ENCODE measurements at regions not wholly inside any gene's neighbourhood (a gene's known extent, or its start where the extent isn't known, plus 50 kb on each side); places are given as distances from the start of the nearest gene placed in this dataset.

GRCh38 chr5:29042152-29042551, 2003.8 kb upstream of the CDH9 start:
- Histone ChIP-seq H3K27me3 (ENCODE audit: control insufficient read depth in 3 of 3, insufficient read depth in 3 of 3, low read length in 3 of 3) (no peaks in the 10 kb centered on the region), H3K9me3 (ENCODE audit: control insufficient read depth in 2 of 2, insufficient read depth in 1 of 2, low read depth in 1 of 2, low read length in 1 of 2) (no peaks in the 10 kb centered on the region), H3K4me3 (ENCODE audit: low read depth in 1 of 3, low read length in 3 of 3) (no peak overlapping the region), H3K4me1 (ENCODE audit: control insufficient read depth in 3 of 3, insufficient read depth in 2 of 3, low read depth in 1 of 3, low read length in 2 of 3) (no peaks in the 10 kb centered on the region), H3K27ac (ENCODE audit: low read depth in 1 of 3, low read length in 2 of 3) (no peak overlapping the region), H3K36me3 (ENCODE audit: control insufficient read depth in 3 of 3, insufficient read depth in 2 of 3, low read depth in 1 of 3, low read length in 3 of 3) (no peaks in the 10 kb centered on the region)
- WGBS, 3 donors = 33 to 68% (median 53%) methylated on average over 4 of the region's 4 CpGs
- DNase-seq = no peak
- no peak for FAIRE-seq

- Histone ChIP-seq H3K27ac (ENCODE audit: low read depth in 1 of 3, low read length in 2 of 3) (no peak overlapping the region), H3K4me3 (ENCODE audit: low read depth in 1 of 3, low read length in 3 of 3) (no peak overlapping the region), H3K9me3 (ENCODE audit: control insufficient read depth in 2 of 2, insufficient read depth in 1 of 2, low read depth in 1 of 2, low read length in 1 of 2) (no peaks in the 10 kb centered on the region), H3K36me3 (ENCODE audit: control insufficient read depth in 3 of 3, insufficient read depth in 2 of 3, low read depth in 1 of 3, low read length in 3 of 3) (no peaks in the 10 kb centered on the region), H3K27me3 (ENCODE audit: control insufficient read depth in 3 of 3, insufficient read depth in 3 of 3, low read length in 3 of 3) (no peaks in the 10 kb centered on the region), H3K4me1 (ENCODE audit: control insufficient read depth in 3 of 3, insufficient read depth in 2 of 3, low read depth in 1 of 3, low read length in 2 of 3) (no peaks in the 10 kb centered on the region)
- DNase-seq (no peak), FAIRE-seq (no peak)
- 73 to 85% (median 80%) methylated on average over 1 of the region's 1 CpG for WGBS, 3 donors
These were observed 2002.0 kb upstream of the CDH9 start for GRCh38 chr5:29040404-29040803.

GRCh38 chr5:29039994-29040393, 2001.6 kb upstream of the CDH9 start:
- WGBS, 3 donors = 69 to 78% (median 71%) methylated on average over 1 of the region's 1 CpG
- no peak overlapping the region for H3K4me3 ChIP-seq (ENCODE audit: low read depth in 1 of 3, low read length in 3 of 3)
- H3K27ac ChIP-seq (ENCODE audit: low read depth in 1 of 3, low read length in 2 of 3) = no peak overlapping the region
- H3K9me3 ChIP-seq (ENCODE audit: control insufficient read depth in 2 of 2, insufficient read depth in 1 of 2, low read depth in 1 of 2, low read length in 1 of 2) = no peaks in the 10 kb centered on the region
- FAIRE-seq (no peak), DNase-seq (no peak)
- no peaks in the 10 kb centered on the region for H3K4me1 ChIP-seq (ENCODE audit: control insufficient read depth in 3 of 3, insufficient read depth in 2 of 3, low read depth in 1 of 3, low read length in 2 of 3)
- no peaks in the 10 kb centered on the region for H3K27me3 ChIP-seq (ENCODE audit: control insufficient read depth in 3 of 3, insufficient read depth in 3 of 3, low read length in 3 of 3)
- H3K36me3 ChIP-seq (ENCODE audit: control insufficient read depth in 3 of 3, insufficient read depth in 2 of 3, low read depth in 1 of 3, low read length in 3 of 3) = no peaks in the 10 kb centered on the region

- Histone ChIP-seq H3K36me3 (ENCODE audit: control insufficient read depth in 3 of 3, insufficient read depth in 2 of 3, low read depth in 1 of 3, low read length in 3 of 3) (no peaks in the 10 kb centered on the region), H3K9me3 (ENCODE audit: control insufficient read depth in 2 of 2, insufficient read depth in 1 of 2, low read depth in 1 of 2, low read length in 1 of 2) (no peaks in the 10 kb centered on the region), H3K4me3 (ENCODE audit: low read depth in 1 of 3, low read length in 3 of 3) (no peak overlapping the region), H3K27ac (ENCODE audit: low read depth in 1 of 3, low read length in 2 of 3) (no peak overlapping the region), H3K27me3 (ENCODE audit: control insufficient read depth in 3 of 3, insufficient read depth in 3 of 3, low read length in 3 of 3) (no peaks in the 10 kb centered on the region), H3K4me1 (ENCODE audit: control insufficient read depth in 3 of 3, insufficient read depth in 2 of 3, low read depth in 1 of 3, low read length in 2 of 3) (no peaks in the 10 kb centered on the region)
- no peak for DNase-seq
- FAIRE-seq = no peak
- WGBS, 3 donors = 47 to 66% (median 56%) methylated on average over 3 of the region's 3 CpGs
These were observed 1999.3 kb upstream of the CDH9 start for GRCh38 chr5:29037716-29038115.

- no peak for DNase-seq
- no peak overlapping the region for H3K4me3 ChIP-seq (ENCODE audit: low read depth in 1 of 3, low read length in 3 of 3)
- no peaks in the 10 kb centered on the region for H3K27me3 ChIP-seq (ENCODE audit: control insufficient read depth in 3 of 3, insufficient read depth in 3 of 3, low read length in 3 of 3)
- H3K9me3 ChIP-seq (ENCODE audit: control insufficient read depth in 2 of 2, insufficient read depth in 1 of 2, low read depth in 1 of 2, low read length in 1 of 2) = no peaks in the 10 kb centered on the region
- H3K27ac ChIP-seq (ENCODE audit: low read depth in 1 of 3, low read length in 2 of 3) = no peak overlapping the region
- 87 to 91% (median 91%) methylated on average over 4 of the region's 4 CpGs for WGBS, 3 donors
- FAIRE-seq = no peak
- H3K4me1 ChIP-seq (ENCODE audit: control insufficient read depth in 3 of 3, insufficient read depth in 2 of 3, low read depth in 1 of 3, low read length in 2 of 3) = no peaks in the 10 kb centered on the region
- H3K36me3 ChIP-seq (ENCODE audit: control insufficient read depth in 3 of 3, insufficient read depth in 2 of 3, low read depth in 1 of 3, low read length in 3 of 3) = no peaks in the 10 kb centered on the region
These were observed 1985.7 kb upstream of the CDH9 start for GRCh38 chr5:29024052-29024451.

GRCh38 chr5:29023541-29023940, 1985.2 kb upstream of the CDH9 start:
- Histone ChIP-seq H3K4me1 (ENCODE audit: control insufficient read depth in 3 of 3, insufficient read depth in 2 of 3, low read depth in 1 of 3, low read length in 2 of 3) (no peaks in the 10 kb centered on the region), H3K27me3 (ENCODE audit: control insufficient read depth in 3 of 3, insufficient read depth in 3 of 3, low read length in 3 of 3) (no peaks in the 10 kb centered on the region), H3K36me3 (ENCODE audit: control insufficient read depth in 3 of 3, insufficient read depth in 2 of 3, low read depth in 1 of 3, low read length in 3 of 3) (no peaks in the 10 kb centered on the region), H3K27ac (ENCODE audit: low read depth in 1 of 3, low read length in 2 of 3) (no peak overlapping the region), H3K4me3 (ENCODE audit: low read depth in 1 of 3, low read length in 3 of 3) (no peak overlapping the region), H3K9me3 (ENCODE audit: control insufficient read depth in 2 of 2, insufficient read depth in 1 of 2, low read depth in 1 of 2, low read length in 1 of 2) (no peaks in the 10 kb centered on the region)
- no peak for FAIRE-seq
- 73 to 77% (median 75%) methylated on average over 2 of the region's 2 CpGs for WGBS, 3 donors
- DNase-seq = no peak

- 43 to 68% (median 51%) methylated on average over 3 of the region's 3 CpGs for WGBS, 3 donors
- FAIRE-seq (no peak), DNase-seq (no peak)
- H3K9me3 ChIP-seq (ENCODE audit: control insufficient read depth in 2 of 2, insufficient read depth in 1 of 2, low read depth in 1 of 2, low read length in 1 of 2) = no peaks in the 10 kb centered on the region
- H3K36me3 ChIP-seq (ENCODE audit: control insufficient read depth in 3 of 3, insufficient read depth in 2 of 3, low read depth in 1 of 3, low read length in 3 of 3) = no peaks in the 10 kb centered on the region
- H3K27ac ChIP-seq (ENCODE audit: low read depth in 1 of 3, low read length in 2 of 3) = no peak overlapping the region
- H3K4me3 ChIP-seq (ENCODE audit: low read depth in 1 of 3, low read length in 3 of 3) = no peak overlapping the region
- H3K4me1 ChIP-seq (ENCODE audit: control insufficient read depth in 3 of 3, insufficient read depth in 2 of 3, low read depth in 1 of 3, low read length in 2 of 3) = no peaks in the 10 kb centered on the region
- H3K27me3 ChIP-seq (ENCODE audit: control insufficient read depth in 3 of 3, insufficient read depth in 3 of 3, low read length in 3 of 3) = no peaks in the 10 kb centered on the region
These were observed 1979.1 kb upstream of the CDH9 start for GRCh38 chr5:29017501-29017900.

GRCh38 chr5:29016067-29016466, 1977.7 kb upstream of the CDH9 start:
- no peak for FAIRE-seq
- H3K4me1 ChIP-seq (ENCODE audit: control insufficient read depth in 3 of 3, insufficient read depth in 2 of 3, low read depth in 1 of 3, low read length in 2 of 3) = no peaks in the 10 kb centered on the region
- no peaks in the 10 kb centered on the region for H3K27me3 ChIP-seq (ENCODE audit: control insufficient read depth in 3 of 3, insufficient read depth in 3 of 3, low read length in 3 of 3)
- no peak for DNase-seq
- H3K4me3 ChIP-seq (ENCODE audit: low read depth in 1 of 3, low read length in 3 of 3) = no peak overlapping the region
- WGBS, 3 donors = 64 to 81% (median 69%) methylated on average over 4 of the region's 4 CpGs
- no peaks in the 10 kb centered on the region for H3K36me3 ChIP-seq (ENCODE audit: control insufficient read depth in 3 of 3, insufficient read depth in 2 of 3, low read depth in 1 of 3, low read length in 3 of 3)
- H3K27ac ChIP-seq (ENCODE audit: low read depth in 1 of 3, low read length in 2 of 3) = no peak overlapping the region
- H3K9me3 ChIP-seq (ENCODE audit: control insufficient read depth in 2 of 2, insufficient read depth in 1 of 2, low read depth in 1 of 2, low read length in 1 of 2) = no peaks in the 10 kb centered on the region

- no peak overlapping the region for H3K27ac ChIP-seq (ENCODE audit: low read depth in 1 of 3, low read length in 2 of 3)
- DNase-seq (no peak), FAIRE-seq (no peak)
- H3K27me3 ChIP-seq (ENCODE audit: control insufficient read depth in 3 of 3, insufficient read depth in 3 of 3, low read length in 3 of 3) = no peaks in the 10 kb centered on the region
- H3K4me3 ChIP-seq (ENCODE audit: low read depth in 1 of 3, low read length in 3 of 3) = no peak overlapping the region
- no peaks in the 10 kb centered on the region for H3K4me1 ChIP-seq (ENCODE audit: control insufficient read depth in 3 of 3, insufficient read depth in 2 of 3, low read depth in 1 of 3, low read length in 2 of 3)
- no peaks in the 10 kb centered on the region for H3K36me3 ChIP-seq (ENCODE audit: control insufficient read depth in 3 of 3, insufficient read depth in 2 of 3, low read depth in 1 of 3, low read length in 3 of 3)
- WGBS, 3 donors = 91 to 94% (median 93%) methylated on average over 2 of the region's 2 CpGs
- H3K9me3 ChIP-seq (ENCODE audit: control insufficient read depth in 2 of 2, insufficient read depth in 1 of 2, low read depth in 1 of 2, low read length in 1 of 2) = no peaks in the 10 kb centered on the region
These were observed 1977.1 kb upstream of the CDH9 start for GRCh38 chr5:29015523-29015922.

All from small intestine (tissue), 7 donors.